ENCODE measurements at regions not wholly inside any gene's neighbourhood (a gene's known extent, or its start where the extent isn't known, plus 50 kb on each side); places are given as distances from the start of the nearest gene placed in this dataset.
A peak's percentile ranks its signal among the peaks of the same experiment; 100 is the strongest.
"Not testable (repeated sequence)": the region's sequence is repeated elsewhere in the genome, so short reads cannot be mapped to it uniquely, and the experiment has no call there.

DNA sequence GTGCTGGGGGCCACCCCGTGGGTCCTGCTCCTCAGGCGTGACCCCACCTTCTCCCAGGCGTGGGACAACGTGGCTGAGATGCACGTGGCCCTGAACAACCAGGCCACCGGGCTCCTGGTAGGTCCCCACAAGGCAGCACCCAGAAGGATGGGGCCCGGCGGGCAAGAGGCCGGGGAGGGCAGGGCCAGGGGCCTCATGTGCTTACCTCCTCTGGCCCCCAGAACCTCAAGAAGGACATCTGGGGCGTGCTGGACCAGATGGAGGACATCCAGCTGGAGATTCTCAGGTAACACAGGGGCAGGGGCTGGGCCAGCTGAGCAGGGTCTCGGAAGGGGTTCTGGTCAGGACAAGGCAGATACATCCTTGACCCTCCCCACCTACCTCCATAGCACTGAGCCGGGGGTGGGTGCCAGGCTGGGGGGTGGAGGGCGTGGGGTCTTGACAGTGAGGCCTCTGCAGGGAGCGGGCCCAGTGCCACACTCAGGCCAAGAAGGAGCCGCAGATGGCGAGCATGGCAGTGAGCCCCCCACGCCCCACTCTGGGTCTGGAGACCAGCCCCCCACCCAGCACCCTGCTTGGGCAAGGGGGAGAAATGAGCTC is 186.3 kb downstream of the IGLL1 start:
- no peak for DNase-seq

DNA sequence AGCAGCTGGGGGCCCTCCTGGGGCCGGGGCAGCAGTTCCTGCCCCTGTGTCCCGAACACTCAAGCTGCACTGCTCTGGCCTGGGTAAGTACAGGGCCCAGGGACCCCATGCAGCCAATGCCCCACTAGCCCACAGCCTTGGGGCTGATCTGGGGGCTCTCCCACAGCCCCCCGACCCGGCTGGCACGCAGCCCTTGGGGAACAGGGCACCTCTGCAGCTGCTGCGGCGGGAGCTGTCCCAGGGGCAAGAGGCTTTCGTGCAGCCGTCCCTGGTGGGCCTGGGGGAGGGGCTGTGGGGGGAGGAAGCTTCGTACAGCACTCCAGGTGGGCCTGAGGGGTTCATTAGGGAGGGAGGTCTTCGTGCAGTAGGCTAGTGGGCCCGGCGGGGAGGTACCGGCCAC is 186.9 kb downstream of the IGLL1 start:
- DNase-seq = not testable (repeated sequence)

DNA sequence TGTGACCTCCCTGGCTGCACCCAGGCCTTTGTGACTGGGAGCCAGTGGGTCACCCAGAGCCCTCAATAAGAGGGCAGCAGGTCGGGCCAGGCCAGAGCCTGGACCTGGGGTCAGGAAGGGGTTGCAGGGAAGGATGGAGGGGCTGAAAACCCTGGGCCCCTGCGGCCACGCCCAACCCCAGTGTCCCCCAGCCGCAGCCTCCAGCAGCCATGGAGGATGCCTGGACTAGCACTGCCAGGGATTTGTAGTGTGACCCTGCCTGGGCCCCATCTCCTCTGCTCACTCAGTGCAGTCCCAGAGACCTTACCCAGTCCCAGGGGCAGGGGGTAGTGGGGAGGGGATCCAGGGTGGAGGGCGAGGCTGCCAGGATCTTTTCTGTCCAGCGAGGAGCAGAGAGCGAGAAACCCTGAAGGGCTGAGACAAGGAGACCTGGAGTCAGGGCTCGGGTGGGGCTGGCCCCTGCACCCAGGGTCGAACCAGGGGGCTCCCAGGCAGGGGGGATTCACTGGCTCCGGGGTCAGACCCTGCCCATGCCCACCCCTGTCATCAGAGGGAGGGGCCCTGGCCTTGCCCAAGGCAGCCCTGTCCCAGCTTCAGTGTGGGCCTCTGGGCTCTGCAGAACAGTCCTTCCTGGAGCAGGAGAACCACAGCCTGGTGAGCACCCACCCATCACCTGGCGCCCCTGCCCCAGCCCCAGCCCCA is 187.5 kb downstream of the IGLL1 start:
- no peak for DNase-seq

DNA sequence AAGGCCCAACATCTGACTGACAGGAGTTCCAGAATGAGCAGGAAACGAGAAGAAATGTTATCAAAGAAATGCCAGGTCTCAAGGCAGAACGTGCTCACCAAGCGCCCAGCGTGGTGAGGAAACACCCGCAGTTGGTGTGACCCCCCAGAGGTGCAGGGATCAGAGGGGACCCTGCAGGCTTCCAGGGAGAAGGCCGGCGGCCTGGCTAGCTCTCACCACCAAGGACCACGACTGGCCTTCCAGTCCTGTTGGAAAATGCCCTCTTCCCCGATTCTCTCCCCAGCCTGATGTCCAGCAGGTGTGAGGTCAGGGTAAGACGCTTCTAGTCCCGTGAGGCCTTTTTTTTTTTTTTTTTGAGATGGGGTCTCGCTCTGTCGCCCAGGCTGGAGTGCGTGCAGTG is 189.1 kb downstream of the IGLL1 start:
- no peak for DNase-seq

DNA sequence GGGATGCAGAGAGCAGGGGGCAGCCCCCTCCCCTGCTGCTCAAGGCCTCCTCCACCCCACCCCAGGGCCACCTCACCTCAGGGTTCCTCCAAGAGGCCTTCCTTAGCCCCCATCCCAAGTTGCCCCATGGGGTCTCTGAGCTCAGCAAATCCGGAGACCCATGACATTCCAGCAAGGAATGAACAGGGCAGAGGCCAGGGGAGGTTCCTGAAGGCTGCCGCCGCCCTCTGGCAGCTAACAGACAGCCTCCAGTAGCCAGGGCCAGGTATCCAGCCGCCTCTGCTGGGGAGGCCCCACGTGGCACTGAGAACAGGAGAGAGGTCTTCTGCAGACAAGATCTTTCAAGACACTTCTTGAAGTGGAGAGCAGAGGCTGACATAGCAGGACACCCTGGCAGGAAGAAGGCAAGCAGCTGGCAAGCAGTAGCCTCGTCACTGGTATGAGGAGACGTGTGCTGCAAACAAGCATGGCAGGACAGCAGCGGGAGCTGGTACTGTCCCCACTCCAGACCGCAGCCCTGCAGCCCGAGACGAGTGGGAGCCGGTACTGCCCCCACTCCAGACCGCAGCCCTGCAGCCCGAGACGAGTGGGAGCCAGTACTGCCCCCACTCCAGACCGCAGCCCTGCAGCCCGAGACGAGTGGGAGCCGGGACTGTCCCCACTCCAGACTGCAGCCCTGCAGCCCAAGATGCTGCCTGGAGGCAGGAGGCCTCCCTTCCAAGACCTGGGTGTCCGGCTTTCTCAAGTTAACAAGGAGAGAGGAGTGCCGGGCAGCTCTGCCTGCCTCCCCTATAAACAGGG is 190.6 kb downstream of the IGLL1 start:
- no peak for DNase-seq

DNA sequence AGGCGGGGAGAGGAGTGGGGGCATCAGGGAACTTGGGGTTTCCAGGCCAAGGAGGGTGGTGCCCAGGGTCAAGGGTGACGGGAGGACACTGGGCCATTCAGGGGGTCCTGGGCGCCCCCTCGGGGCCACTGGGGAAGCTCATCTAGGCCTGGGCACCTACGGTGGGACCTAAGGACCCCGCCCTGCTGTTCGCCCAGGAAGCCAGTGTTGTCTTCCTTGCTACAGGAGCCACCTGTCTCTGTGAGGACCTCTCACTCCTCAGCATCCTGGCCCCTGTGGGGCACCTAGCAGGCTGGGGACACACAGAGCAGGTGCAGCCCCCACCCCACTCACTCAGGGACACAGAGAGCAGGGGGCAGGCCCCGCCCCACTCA is 191.6 kb downstream of the IGLL1 start:
- DNase-seq = no peak

DNA sequence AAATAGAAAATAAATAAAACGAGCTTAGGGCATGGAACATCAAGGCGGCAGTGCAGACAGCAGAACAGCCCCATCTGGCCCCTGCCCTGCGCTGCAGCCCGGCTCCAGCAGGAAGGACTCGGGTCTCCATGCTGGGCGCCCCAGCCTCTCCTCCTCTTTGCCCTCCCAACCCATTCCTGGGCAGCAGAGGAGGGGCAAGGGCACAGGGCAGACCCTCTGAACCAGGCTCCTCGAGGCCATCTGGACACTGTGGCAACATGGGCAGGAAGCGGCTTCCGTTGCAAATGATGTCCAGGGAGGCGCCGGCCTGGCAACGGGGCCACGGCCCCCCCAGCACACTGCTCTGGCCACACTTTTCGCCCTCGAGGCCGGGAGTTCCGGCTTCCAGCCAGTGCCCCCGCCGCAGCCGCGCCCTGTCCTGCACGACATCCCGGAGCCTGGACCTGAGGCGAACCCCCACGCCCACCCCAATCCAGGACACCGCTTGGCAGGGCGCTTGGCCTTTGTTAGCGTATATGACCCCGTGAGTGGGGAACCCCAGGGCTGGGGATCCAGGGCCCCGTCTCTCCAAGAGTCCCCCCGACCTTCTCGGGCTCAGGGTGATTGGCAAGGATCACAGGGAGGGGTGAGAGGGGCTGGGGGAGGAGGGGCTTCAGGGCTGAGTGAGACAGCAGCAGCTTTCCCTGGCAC is 192.1 kb downstream of the IGLL1 start:
- no peak for DNase-seq

DNA sequence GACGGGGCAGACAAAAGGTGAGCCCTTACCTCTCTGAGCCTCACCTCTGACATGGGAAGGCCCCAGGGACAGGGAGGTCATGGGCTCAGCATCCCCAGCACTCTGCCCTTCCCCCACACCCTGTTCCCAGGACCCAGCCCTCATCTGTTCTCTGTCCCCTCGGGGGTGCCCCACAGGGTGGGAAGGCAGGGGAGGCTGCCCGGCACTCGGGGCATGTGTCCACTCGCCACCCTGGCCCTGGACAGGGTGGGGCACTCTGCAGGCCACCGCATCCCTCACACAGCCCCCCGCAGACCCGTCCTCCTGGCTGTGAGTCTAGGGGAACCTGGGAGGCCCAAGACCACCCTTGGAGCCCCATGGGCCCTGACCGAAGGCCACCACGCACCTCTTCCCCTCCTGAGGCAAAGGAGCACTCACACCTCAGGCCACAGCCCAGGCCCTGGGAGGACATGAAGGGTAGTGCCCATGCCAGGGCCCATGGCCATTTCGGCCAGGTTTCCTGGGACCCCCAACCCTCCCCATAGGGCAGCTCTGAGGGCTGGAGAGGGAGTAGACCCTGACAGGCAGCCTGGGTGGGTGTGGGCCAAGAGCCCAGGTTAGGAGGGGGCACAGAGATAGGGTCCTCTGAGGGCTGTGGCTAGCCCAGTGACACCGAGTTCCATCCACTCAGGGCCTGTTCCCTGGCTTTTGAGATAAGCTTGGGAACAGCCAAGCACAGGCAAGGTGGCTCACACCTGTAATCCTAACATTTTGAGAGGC is 193.1 kb downstream of the IGLL1 start:
- DNase-seq = no peak

DNA sequence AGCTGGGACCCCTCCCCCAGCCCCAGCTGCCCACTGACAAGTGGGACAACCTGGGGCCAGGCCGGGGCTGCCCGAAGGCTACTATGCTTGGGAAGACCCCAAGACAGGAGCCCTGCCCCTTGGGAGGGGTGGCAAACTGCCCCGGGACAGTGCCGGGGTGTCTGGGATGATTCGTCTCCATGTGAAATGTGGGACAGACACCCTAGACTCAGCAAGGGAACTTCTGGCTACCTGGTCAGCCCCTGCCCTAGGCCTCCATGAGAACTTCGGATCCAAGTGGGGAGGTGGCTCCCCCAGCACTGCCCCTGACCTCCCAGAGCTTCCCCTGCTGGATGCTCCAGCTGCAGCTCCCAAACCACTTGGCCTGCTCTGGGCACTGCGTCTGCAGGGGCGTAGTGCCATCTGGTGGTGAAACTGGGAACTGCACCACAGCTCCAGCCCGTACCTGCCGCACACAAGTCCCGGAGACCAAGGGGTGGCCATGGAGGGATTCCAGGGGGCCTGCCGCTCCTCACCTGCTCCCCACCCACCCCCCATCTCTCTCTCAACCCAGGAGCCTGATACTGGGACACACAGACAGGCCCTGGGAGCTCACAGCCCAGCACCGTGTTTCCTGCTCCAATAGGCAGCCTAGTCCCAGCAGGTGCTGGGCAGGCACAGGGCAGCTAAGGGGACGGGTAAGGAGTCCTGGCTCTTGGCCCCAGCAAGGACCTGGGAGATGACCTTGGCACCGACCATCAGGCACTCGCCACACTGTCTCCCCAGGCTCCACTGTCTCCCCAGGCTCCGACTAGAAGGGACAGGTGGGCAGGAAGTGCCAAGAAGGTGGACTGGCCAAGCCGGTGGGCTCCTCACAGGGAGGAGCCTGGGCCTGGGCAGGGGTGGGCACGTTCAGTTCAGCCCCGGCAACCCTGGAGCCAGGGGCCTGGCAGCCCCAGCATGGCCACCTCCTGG is 194.1 kb downstream of the IGLL1 start:
- DNase-seq = peak; percentile 69

DNA sequence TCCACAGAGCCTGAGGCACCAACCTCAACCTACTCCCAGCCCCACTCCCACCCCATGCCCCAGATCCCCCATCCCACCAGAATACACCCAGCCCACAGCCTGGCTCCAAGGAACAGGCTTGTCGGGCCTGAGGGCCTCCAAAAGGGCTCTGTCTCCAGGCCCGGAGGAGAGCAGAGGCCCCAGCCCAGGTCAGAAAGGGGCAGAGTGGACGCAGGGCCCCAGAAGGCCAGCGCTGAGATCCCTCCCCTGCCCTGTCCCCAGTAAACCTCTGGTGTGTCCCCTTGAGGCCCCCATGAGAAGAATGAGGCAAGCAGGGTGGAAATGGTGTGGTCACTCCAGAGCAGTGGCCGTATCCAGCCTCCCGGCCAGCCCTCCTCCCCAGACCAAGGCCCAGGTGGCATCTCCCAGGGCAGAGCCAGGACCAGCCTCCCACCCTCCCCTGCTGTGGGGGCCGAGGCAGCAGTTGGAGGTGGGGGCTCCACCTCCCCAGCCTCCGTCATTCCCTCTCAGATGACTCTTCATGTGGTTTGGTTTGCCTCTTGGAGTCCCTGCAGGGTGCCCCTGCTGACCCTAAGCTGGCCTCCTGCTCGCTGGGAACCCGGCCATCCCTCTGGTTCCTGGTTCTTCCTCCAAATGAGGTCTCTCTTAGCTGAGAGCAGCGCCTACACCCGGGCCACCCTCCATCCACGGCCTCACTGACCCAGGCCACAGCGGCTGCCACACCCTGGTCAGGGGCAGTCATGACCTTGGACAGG is 195.0 kb downstream of the IGLL1 start:
- DNase-seq = no peak

DNA sequence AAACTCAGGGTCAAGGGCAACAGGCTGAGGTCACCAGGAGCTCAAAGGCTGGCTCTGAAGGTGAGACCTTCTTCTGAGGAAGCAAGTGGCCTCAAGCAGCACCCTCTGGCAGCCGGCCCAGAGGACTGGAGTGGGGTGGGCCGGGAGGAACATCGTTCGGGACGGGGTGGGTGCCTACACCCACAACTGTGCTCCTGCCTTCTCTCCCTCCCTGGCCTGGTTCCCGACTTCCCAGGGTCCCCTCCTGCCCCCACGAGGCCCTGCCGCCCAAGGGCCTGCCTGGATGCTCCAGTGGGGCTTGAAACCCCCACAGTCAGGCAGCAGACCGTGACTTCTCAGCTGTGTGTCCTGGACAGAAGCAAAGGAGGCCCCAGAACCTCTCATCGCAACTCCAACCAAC is 195.7 kb downstream of the IGLL1 start:
- DNase-seq = no peak

DNA sequence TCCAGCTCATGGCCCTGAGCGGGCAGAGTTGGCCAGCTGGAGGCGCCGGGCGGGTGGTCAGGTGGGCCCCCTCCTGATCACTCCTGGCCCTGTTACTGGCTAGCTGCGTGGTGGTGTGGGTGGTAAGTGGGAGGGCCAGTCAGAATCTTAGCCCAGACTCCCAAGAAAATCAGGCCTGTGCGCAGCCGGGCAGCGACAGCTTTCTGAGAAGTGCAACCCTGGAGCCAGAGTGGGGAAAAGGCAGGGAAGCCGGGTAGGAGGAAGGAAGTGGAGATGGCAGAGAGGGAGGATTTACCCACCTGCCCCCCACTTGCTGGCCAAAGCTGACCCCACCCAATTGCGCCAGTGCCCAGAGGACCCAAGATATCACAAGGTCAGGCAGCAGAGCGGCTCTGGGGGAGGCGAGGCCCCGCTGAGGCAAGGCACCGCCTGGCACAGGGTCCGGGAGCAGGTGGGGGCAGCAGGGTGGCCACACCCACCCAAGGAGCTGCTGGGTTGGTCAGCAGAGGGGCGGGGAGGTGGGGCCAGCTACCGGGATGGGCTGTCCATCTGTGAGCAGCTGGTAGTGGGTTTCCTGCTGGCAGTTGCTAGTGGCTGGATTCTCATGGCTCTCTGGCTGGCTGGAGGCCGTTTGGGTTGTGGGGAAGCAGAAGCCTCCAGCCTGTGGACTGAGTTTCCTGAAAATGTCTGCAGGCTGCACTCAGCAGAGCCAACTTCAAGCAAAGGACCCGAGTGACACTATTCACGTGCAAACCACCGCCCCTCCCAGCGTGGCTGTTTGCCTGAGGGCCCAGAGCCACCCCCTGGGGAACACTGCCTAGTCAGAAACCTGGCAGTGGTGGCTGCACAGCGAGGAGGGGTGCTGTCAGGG is 196.4 kb downstream of the IGLL1 start:
- DNase-seq = no peak

DNA sequence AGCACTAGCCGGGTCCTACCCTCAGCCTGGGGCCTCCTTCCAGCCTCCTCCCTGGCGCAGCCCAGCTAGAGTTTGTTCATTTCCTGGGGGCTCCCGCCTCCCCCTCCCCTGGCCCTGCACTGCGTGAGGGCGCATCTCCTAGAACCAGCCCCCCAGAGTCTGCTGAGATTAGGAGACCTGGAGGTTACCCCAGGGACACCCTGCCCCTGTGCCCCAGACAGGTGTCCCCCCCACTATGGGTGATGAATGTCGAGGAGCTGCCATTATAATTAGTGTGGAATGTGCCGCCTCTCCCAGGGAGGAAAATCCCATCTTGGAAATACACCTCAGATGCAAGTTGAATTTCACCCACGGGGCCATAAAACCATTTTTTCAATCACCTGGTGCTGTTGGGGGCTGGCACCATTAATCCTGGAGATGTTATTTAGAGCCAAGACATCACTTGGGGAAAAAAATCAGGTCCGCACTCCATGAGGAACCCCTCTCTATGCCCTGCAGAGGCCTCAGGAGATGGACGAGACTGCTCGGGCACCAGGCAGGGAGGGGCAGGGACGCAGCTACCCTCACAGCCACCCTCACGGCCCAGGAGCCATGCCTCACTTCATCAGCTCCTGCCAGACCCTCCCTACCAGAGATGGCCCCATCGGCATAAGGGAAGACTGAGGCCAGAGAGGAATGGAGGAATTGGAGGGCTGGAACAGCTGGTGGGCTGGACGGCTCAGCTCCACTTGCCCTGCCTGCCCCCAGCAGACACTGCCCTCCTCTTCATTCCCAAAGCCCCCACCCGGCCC is 197.5 kb downstream of the IGLL1 start:
- DNase-seq = no peak

DNA sequence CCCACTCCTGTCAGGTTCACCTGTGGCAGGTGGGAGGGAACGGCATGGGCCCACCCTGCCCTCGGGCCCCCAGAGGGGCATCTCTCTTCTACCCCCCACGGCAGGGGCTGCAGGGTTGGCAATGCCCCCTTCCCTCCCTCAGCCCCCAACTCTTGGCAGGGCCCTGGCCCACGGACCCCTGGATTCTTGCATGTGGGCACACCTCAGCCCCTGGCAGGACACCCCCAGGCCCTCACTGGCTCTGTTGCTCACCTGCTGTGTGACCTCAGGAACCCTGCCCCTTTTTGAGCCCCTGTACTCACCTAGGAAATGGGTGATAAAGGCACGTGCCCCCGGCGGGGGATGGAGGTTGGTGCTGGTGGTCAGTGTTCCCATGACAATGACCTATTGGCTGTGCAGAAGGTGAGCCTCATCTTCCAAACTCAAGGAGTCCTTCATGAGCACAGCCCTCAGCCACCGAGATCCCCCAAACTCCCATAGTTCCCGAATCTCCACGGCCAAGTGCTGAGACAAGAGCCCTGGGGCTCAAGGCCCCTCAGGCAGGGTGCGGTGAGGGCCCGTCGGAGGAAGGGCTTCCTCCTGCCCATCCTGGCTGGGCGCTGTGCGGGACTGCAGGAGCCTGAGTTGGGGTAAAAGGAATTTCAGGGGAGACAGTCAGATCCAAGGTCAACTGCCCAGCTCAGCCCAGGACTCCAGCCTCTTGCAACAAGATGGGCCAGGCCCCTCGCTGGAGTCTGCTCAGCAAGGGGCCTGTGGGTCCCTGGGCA is 198.2 kb downstream of the IGLL1 start:
- no peak for DNase-seq

DNA sequence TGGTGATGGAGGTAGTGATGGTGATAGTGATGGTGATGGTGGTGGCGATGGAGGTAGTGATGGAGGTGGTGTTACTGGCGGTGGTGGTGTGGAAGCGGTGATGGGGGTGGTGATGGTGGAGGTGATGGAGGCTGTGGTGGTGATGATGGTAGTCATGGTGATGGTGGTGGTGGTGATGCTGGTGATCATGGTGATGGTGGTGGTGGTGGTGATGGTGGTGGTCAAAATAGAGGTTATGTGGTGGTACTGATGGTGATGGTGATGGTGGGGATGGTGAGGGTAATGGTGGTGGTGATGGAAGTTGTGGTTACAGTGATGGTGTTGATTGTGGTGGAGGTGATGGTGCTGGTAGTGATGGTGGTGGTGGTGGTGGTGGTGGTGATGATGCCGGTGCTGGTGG is 199.2 kb downstream of the IGLL1 start:
- no peak for DNase-seq

DNA sequence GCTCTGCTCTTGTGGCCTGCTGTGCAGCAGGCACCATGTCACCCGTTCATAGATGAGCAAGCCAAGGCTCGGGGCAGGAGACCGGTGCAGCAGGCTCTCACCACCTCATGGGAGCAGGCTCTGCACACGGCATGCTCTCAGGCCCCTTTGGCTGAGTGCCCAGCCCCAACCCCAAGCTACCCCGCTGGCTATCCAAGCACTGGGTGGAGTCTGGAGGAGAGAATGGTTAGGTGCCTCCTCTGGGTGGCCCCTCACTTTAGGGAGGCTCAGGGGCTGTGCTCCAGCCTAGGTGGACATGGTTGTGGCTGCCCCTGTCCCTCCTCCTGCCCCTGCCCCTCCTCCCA is 199.9 kb downstream of the IGLL1 start:
- no peak for DNase-seq

DNA sequence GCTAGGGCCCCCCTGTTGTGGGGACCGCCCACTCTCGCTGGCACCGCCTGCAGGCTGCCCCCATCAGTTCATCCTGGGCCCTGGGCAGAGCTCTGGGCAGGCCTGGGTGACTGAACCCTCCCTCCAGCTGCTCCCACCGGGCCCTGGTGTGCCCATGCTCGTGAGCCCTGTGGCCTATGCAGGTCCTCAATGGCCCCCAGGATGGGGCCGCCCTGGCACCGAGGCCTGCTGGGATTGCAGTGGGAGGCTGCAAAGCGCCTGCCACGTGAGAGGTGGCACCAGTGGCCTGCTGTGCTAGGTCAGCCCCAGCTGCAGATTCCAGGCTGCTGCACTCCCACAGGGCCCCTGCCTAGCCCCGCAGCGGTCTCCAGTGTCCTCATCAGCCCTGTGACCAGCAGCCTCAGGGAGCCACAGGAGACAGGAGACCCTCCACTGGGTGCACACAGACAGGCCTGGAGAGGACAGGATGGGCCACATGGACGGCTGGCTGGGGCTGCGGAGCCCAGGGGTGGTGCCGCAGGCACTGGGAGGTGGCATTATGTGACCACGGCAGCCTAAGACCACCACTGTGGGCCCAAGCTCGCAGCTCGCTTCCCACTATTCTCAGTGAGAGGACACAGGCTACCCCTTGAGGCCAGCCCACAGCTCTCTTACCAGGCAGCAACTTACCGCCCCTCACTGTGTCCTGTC is 199.4 kb downstream of the BCR start:
- DNase-seq = not testable (repeated sequence)

DNA sequence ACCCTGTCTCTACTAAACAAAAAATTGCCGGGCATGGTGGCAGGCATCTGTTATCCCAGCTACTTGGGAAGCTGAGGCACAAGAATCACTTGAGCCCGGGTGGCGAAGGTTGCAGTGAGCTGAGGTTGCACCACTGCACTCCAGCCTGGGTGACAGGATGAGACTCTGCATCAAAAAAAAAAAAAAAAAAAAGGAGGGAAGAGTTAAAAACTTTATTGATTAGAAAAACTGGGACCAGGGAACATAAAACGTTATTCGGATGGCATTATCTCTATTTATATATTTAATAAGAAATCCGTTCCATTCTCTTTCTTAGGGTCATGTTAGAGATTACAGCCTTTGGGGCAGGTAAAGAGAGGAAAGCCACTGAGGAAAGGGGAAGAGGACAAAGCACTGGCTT is 197.5 kb downstream of the BCR start:
- DNase-seq = no peak
